OCI-LY3 (cell line): ENCODE measurements at regions not wholly inside any gene's neighbourhood (a gene's known extent, or its start where the extent isn't known, plus 50 kb on each side); places are given as distances from the start of the nearest gene placed in this dataset.

Source experiments
- H2AFZ ChIP-seq: fragments of 200-600, 300-600 bp; shearing (Covaris generic); 2 replicates; pipeline ENCODE4 v1.6.0; 2014; ENCODE audit warnings: antibody characterized with exemption, low read depth, low read length
- H3K27ac ChIP-seq: fragments of 200-600, 300-600 bp; sonication (generic); 2 replicates; pipeline ENCODE4 v1.5.1; 2014; ENCODE audit warnings: mild to moderate bottlenecking, low read length, moderate library complexity, mixed read lengths
- H3K27me3 ChIP-seq: fragments of 200-600, 300-600 bp; sonication (generic); 2 replicates; pipeline ENCODE4 v1.6.1; 2014; ENCODE audit warnings: low read depth, low read length, mixed read lengths
- H3K36me3 ChIP-seq: fragments of 200-600, 300-600 bp; sonication (generic); replicated peaks from 2 replicates; pipeline ENCODE3; 2014; ENCODE audit warnings: low read depth, low read length, mixed read lengths
- H3K4me1 ChIP-seq: fragments of 300-600, 200-600 bp; sonication (generic); 2 replicates; pipeline ENCODE4 v1.6.1; 2014; ENCODE audit warnings: low read length, mixed read lengths
- H3K4me2 ChIP-seq: fragments of 200-600, 300-600 bp; sonication (generic); 2 replicates; pipeline ENCODE4 v1.6.1; 2014; ENCODE audit warnings: low read length, mixed read lengths
- H3K4me3 ChIP-seq: fragments of 300-600, 200-600 bp; sonication (generic); 2 replicates; pipeline ENCODE4 v1.5.1; 2014; ENCODE audit warnings: antibody characterized with exemption, mild to moderate bottlenecking, low read length, moderate library complexity
- H3K79me2 ChIP-seq: fragments of 300-600, 200-600 bp; shearing (Covaris generic); 2 replicates; pipeline ENCODE4 v1.6.1; 2014; ENCODE audit warnings: mild to moderate bottlenecking, low read length, mixed read lengths
- H3K9ac ChIP-seq: fragments of 300-600, 200-600 bp; shearing (Covaris generic); 2 replicates; pipeline ENCODE4 v1.6.0; 2014; ENCODE audit warnings: mild to moderate bottlenecking, low read length, moderate library complexity
- H3K9me3 ChIP-seq: fragments of 200-600, 300-600 bp; shearing (Covaris generic); 2 replicates; pipeline ENCODE4 v1.6.1; 2014; ENCODE audit warnings: low read length, mixed read lengths; ENCODE audit not compliant: insufficient read depth
- H4K20me1 ChIP-seq: fragments of 200-600, 300-600 bp; sonication (generic); 2 replicates; pipeline ENCODE4 v1.6.1; 2016; ENCODE audit warnings: low read length, mixed read lengths; ENCODE audit not compliant: insufficient read depth
- CTCF ChIP-seq: fragments of 200-600, 300-600 bp; sonication (generic); IDR thresholded peaks from 2 replicates; pipeline ENCODE4 v1.5.1; 2014; ENCODE audit warnings: antibody characterized with exemption, low read length, low read depth
- EZH2phosphoT487 ChIP-seq: fragments of 200-600 bp; shearing (Covaris generic); IDR thresholded peaks from 2 replicates; pipeline ENCODE4 v1.6.1; 2018; ENCODE audit warnings: antibody characterized with exemption, mixed run types, low read depth

GRCh38 chr1:184215274-184215925 is 163.9 kb downstream of the TSEN15 start:
- Histone ChIP-seq H3K4me1 (peaks cover 25% of the 10 kb centered on the region), H3K27ac (no peak overlapping the region), H3K79me2 (no peaks in the 10 kb centered on the region), H3K9me3 (no peaks in the 10 kb centered on the region), H3K27me3 (no peaks in the 10 kb centered on the region), H2AFZ (no peak overlapping the region), H3K9ac (no peak overlapping the region), H3K4me2 (no peak overlapping the region), H3K4me3 (no peak overlapping the region), H4K20me1 (no peaks in the 10 kb centered on the region), H3K36me3 (no peaks in the 10 kb centered on the region)
- TF ChIP-seq EZH2phosphoT487 (no peak), CTCF (no peak)

GRCh38 chr1:184218458-184219075 is 167.0 kb downstream of the TSEN15 start:
- Histone ChIP-seq H3K27me3 (no peaks in the 10 kb centered on the region), H2AFZ (no peak overlapping the region), H3K79me2 (no peaks in the 10 kb centered on the region), H4K20me1 (no peaks in the 10 kb centered on the region), H3K4me3 (no peak overlapping the region), H3K27ac (no peak overlapping the region), H3K4me1 (peaks cover 9% of the 10 kb centered on the region), H3K9me3 (no peaks in the 10 kb centered on the region), H3K9ac (no peak overlapping the region), H3K4me2 (no peak overlapping the region), H3K36me3 (no peaks in the 10 kb centered on the region)
- TF ChIP-seq CTCF (no peak), EZH2phosphoT487 (no peak)

GRCh38 chr1:184219414-184219813 is 167.4 kb upstream of the C1orf21 start:
- Histone ChIP-seq H3K27ac (no peak overlapping the region), H4K20me1 (no peaks in the 10 kb centered on the region), H3K4me1 (peaks cover 9% of the 10 kb centered on the region), H3K4me2 (no peak overlapping the region), H3K79me2 (no peaks in the 10 kb centered on the region), H3K9ac (no peak overlapping the region), H3K9me3 (no peaks in the 10 kb centered on the region), H3K27me3 (no peaks in the 10 kb centered on the region), H3K36me3 (no peaks in the 10 kb centered on the region), H2AFZ (no peak overlapping the region), H3K4me3 (no peak overlapping the region)
- no peak for TF ChIP-seq CTCF

- H3K27me3 ChIP-seq, result no peaks in the 10 kb centered on the region
- no peak overlapping the region for H3K9ac ChIP-seq
- no peaks in the 10 kb centered on the region for H3K36me3 ChIP-seq
- H3K9me3 ChIP-seq, result no peaks in the 10 kb centered on the region
- H3K27ac ChIP-seq, result no peak overlapping the region
- TF ChIP-seq EZH2phosphoT487 (no peak), CTCF (no peak)
- no peak overlapping the region for H3K4me3 ChIP-seq
- no peak overlapping the region for H2AFZ ChIP-seq
- no peaks in the 10 kb centered on the region for H4K20me1 ChIP-seq
- H3K4me1 ChIP-seq, result peaks cover 9% of the 10 kb centered on the region
- H3K4me2 ChIP-seq, result no peak overlapping the region
- H3K79me2 ChIP-seq, result no peaks in the 10 kb centered on the region
These were observed 166.9 kb upstream of the C1orf21 start for GRCh38 chr1:184219883-184220282.
